Spleen (tissue), 11 donors: ENCODE measurements at regions not wholly inside any gene's neighbourhood (a gene's known extent, or its start where the extent isn't known, plus 50 kb on each side); places are given as distances from the start of the nearest gene placed in this dataset.

Experiments used
- DNase-seq: peaks from one replicate; pipeline ENCODE4 v3.0.0-alpha.2; 2020
- H3K27ac ChIP-seq, 8 donors: fragments of 200-600 bp; sonication (generic) in 7 of 8; 1 replicate in 4 of 8; 2 replicates in 4 of 8; pipeline versions ENCODE4 v1.5.0 to v1.8.0; 2016 to 2021; ENCODE audit warnings: inconsistent platforms in 4 of 8, mild to moderate bottlenecking in 4 of 8, moderate library complexity in 1 of 8
- H3K27me3 ChIP-seq, 7 donors: fragments of 200-600 bp; sonication (generic) in 6 of 7; replicated peaks in 1 of 7; 1 replicate in 4 of 7; 2 replicates in 3 of 7; pipeline versions ENCODE4 v1.5.0 to v1.8.0; 2016 to 2021; ENCODE audit warnings: inconsistent platforms in 3 of 7, mild to moderate bottlenecking in 1 of 7
- H3K36me3 ChIP-seq, 6 donors: fragments of 200-600 bp; sonication (generic) in 5 of 6; 1 replicate in 4 of 6; 2 replicates in 2 of 6; pipeline versions ENCODE4 v1.5.0 to v1.8.0; 2016 to 2021; ENCODE audit warnings: inconsistent platforms in 2 of 6
- H3K4me1 ChIP-seq, 6 donors: fragments of 200-600 bp; sonication (generic) in 5 of 6; 1 replicate in 3 of 6; 2 replicates in 3 of 6; pipeline versions ENCODE4 v1.5.0 to v1.8.0; 2016 to 2021; ENCODE audit warnings: inconsistent platforms in 3 of 6
- H3K4me3 ChIP-seq, 8 donors: fragments of 200-600 bp; sonication (generic) in 7 of 8; 1 replicate in 4 of 8; 2 replicates in 4 of 8; pipeline versions ENCODE4 v1.5.0 to v1.8.0; 2016 to 2021; ENCODE audit warnings: inconsistent platforms in 4 of 8, mild to moderate bottlenecking in 4 of 8, moderate library complexity in 2 of 8
- H3K9me3 ChIP-seq, 8 donors: fragments of 200-600 bp; sonication (generic) in 7 of 8; 1 replicate in 4 of 8; 2 replicates in 4 of 8; pipeline versions ENCODE4 v1.5.0 to v1.8.0; 2016 to 2021; ENCODE audit warnings: inconsistent platforms in 4 of 8
- CTCF ChIP-seq, 11 experiments: fragments of 200-600 bp in 7 of 11; fragments of 450-650 bp in 4 of 11; sonication (generic) in 4 of 11; IDR thresholded peaks in 8 of 11; conservative IDR thresholded peaks in 3 of 11; 1 replicate in 7 of 11; 2 replicates in 4 of 11; pipeline versions ENCODE4 v1.4.0 to v1.8.0; 2016 to 2021; ENCODE audit warnings: antibody characterized with exemption in 11 of 11, inconsistent platforms in 4 of 11, mild to moderate bottlenecking in 1 of 11
- POLR2A ChIP-seq, 3 donors: fragments of 450-650 bp; IDR thresholded peaks; one replicate each; pipeline ENCODE4 v1.5.1; 2017; ENCODE audit warnings: antibody characterized with exemption in 3 of 3, mild to moderate bottlenecking in 1 of 3
- POLR2AphosphoS5 ChIP-seq, 3 donors: sonication (generic); formaldehyde crosslinking; IDR thresholded peaks; one replicate each; pipeline ENCODE4 v1.5.1; 2017; ENCODE audit warnings: antibody characterized with exemption in 3 of 3
- WGBS, 5 donors: extraction: QIAGEN DNeasy Blood & Tissue Kit in 3 of 5; methylation state at CpG; one replicate each; pipeline versions ENCODE4 v1.1.5 to v1.1.7; 2013 to 2018; 5-methylcytosine and 5-hydroxymethylcytosine counted together
- intact Hi-C: fragments of 100-400 bp; cut with DNase I; formaldehyde crosslinking; loops from one replicate; pipeline ENCODE4 v1.15.0; 2023; ENCODE audit warnings: low total_unique reads
- donor health status: healthy with polysubstance abuse.
- donor health status: DM: no; HTN: no; CAD: no; lungs with moderate emphysema.
- donor health status: DM: no; HTN: no; CAD: no.
- donor health status: Bipolar disorder and iron deficiency.
- donor health status: healthy.
- donor health status: DM: no; HTN: no; CAD: no.
- donor health status: DM: yes; HTN: yes; CAD: no.

GRCh38 chr2:222797871-222798270 lies 63.0 kb upstream of the ACSL3 start:
- no peak for TF ChIP-seq POLR2AphosphoS5 (IDR thresholded peaks at IDR 0.05)
- H3K36me3 ChIP-seq, result no peaks in the 10 kb centered on the region
- H3K9me3 ChIP-seq, result no peaks in the 10 kb centered on the region
- peaks cover 0 to 26% (median 9%) of the 10 kb centered on the region in 6 donors for H3K4me1 ChIP-seq
- WGBS, 5 donors, result 49 to 74% (median 65%) methylated on average over 3 of the region's 3 CpGs
- DNase-seq, result no peak
- H3K27ac ChIP-seq, result peak overlapping the region in 3 of 8 donors; percentile 55 to 59 (median 55)
- H3K27me3 ChIP-seq, result no peaks in the 10 kb centered on the region
- intact Hi-C loops, result no loop called here
- H3K4me3 ChIP-seq, result no peak overlapping the region

DNA sequence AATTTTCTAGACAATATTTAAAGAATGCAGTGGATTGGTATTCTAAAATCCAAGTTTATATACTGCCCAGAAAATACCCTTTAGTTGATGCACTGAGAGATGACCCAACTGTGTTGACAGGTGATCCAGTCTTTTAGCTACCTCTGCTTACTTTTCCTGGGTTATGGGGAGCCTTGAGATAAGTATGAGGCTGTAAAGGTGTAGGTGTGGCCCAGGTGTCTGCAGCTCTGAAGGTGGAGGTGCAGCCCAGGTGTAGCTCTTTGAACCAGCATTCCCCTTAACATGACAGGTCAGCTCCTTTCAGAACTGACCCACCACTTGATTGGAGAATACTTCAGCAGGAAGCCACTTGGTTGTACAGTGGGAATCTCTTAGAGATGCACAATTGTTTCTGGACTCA lies 62.3 kb upstream of the ACSL3 start:
- H3K27me3 ChIP-seq, result no peaks in the 10 kb centered on the region
- intact Hi-C loops, result no loop called here
- TF ChIP-seq CTCF (IDR thresholded peaks at IDR 0.05 in 8 of 11, conservative IDR thresholded peaks at IDR 0.05 in 3 of 11) (no peak), POLR2AphosphoS5 (IDR thresholded peaks at IDR 0.05) (no peak), POLR2A (IDR thresholded peaks at IDR 0.05) (no peak)
- H3K27ac ChIP-seq, result peak overlapping the region in 3 of 8 donors; percentile 55 to 59 (median 55)
- no peak overlapping the region for H3K4me3 ChIP-seq
- no peaks in the 10 kb centered on the region for H3K9me3 ChIP-seq
- peaks cover 0 to 22% (median 8%) of the 10 kb centered on the region in 6 donors for H3K4me1 ChIP-seq
- no peak for DNase-seq
- H3K36me3 ChIP-seq, result no peaks in the 10 kb centered on the region

GRCh38 chr2:222799262-222799918 lies 61.4 kb upstream of the ACSL3 start:
- H3K9me3 ChIP-seq, result no peaks in the 10 kb centered on the region
- H3K27ac ChIP-seq, result no peak overlapping the region
- H3K4me3 ChIP-seq, result no peak overlapping the region
- no peak for DNase-seq
- intact Hi-C loops, result no loop called here
- no peak for TF ChIP-seq CTCF (IDR thresholded peaks at IDR 0.05 in 8 of 11, conservative IDR thresholded peaks at IDR 0.05 in 3 of 11)
- TF ChIP-seq POLR2A (IDR thresholded peaks at IDR 0.05), result no peak
- TF ChIP-seq POLR2AphosphoS5 (IDR thresholded peaks at IDR 0.05), result no peak
- peaks cover 0 to 22% (median 8%) of the 10 kb centered on the region in 6 donors for H3K4me1 ChIP-seq
- no peaks in the 10 kb centered on the region for H3K27me3 ChIP-seq
- 80 to 92% (median 84%) methylated on average over 7 of the region's 7 CpGs for WGBS, 5 donors
- no peaks in the 10 kb centered on the region for H3K36me3 ChIP-seq

GRCh38 chr2:222802514-222803196 lies 58.2 kb upstream of the ACSL3 start:
- Histone ChIP-seq H3K27me3 (no peaks in the 10 kb centered on the region), H3K36me3 (no peaks in the 10 kb centered on the region), H3K4me3 (no peak overlapping the region), H3K27ac (no peak overlapping the region), H3K9me3 (no peaks in the 10 kb centered on the region), H3K4me1 (peaks cover 0 to 23% (median 2%) of the 10 kb centered on the region in 6 donors)
- DNase-seq, result no peak
- 68 to 80% (median 72%) methylated on average over 5 of the region's 5 CpGs for WGBS, 5 donors
- TF ChIP-seq POLR2A (IDR thresholded peaks at IDR 0.05) (no peak), POLR2AphosphoS5 (IDR thresholded peaks at IDR 0.05) (no peak), CTCF (IDR thresholded peaks at IDR 0.05 in 8 of 11, conservative IDR thresholded peaks at IDR 0.05 in 3 of 11) (no peak)
- intact Hi-C loops, result no loop called here
